Pancreas (tissue), 10 donors: ENCODE measurements at regions not wholly inside any gene's neighbourhood (a gene's known extent, or its start where the extent isn't known, plus 50 kb on each side); places are given as distances from the start of the nearest gene placed in this dataset.
A peak's percentile ranks its signal among the peaks of the same experiment; 100 is the strongest.

Experiments used
- ATAC-seq, 4 donors: fragments of 200-7000 bp; cut with Tn5 transposase; one replicate each; pipeline versions ENCODE4 v1.8.0 to v1.9.1; 2020; ENCODE audit warnings: mild to moderate bottlenecking in 4 of 4, moderate library complexity in 4 of 4
- DNase-seq, 6 donors: peaks; one replicate each; pipeline ENCODE4 v3.0.0-alpha.2; 2020
- FAIRE-seq: peaks from 2 replicates; lab custom pipeline; 2012; peaks lifted over from hg19 to GRCh38; lab: Jason Lieb, UNC
- H3K27ac ChIP-seq, 4 donors: fragments of 200-600 bp; sonication (generic); 1 replicate in 3 of 4; 2 replicates in 1 of 4; pipeline versions ENCODE4 v1.5.0 to v1.8.0; 2020
- H3K27me3 ChIP-seq, 4 donors: fragments of 200-600 bp; one replicate each; pipeline ENCODE4 v1.8.0; 2021
- H3K36me3 ChIP-seq, 3 donors: fragments of 200-600 bp; sonication (generic) in 1 of 3; one replicate each; pipeline versions ENCODE4 v1.5.0 to v1.8.0; 2020 to 2021
- H3K4me1 ChIP-seq, 3 donors: fragments of 200-600 bp; one replicate each; pipeline ENCODE4 v1.8.0; 2021
- H3K4me3 ChIP-seq, 4 donors: fragments of 200-600 bp; sonication (generic) in 2 of 4; one replicate each; pipeline versions ENCODE4 v1.5.0 to v1.8.0; 2020 to 2021
- H3K9me3 ChIP-seq, 4 donors: fragments of 200-600 bp; one replicate each; pipeline ENCODE4 v1.8.0; 2021
- WGBS, 2 donors: extraction: QIAGEN DNeasy Blood & Tissue Kit; methylation state at CpG; one replicate each; pipeline ENCODE4 v1.1.7; 2013; 5-methylcytosine and 5-hydroxymethylcytosine counted together
- intact Hi-C, 3 donors: fragments of 100-400 bp; cut with DNase I; formaldehyde crosslinking; loops; one replicate each; pipeline versions ENCODE4 v1.11.1 to v1.14.2; 2022
- TF ChIP-seq, protein P1 (sequence below), 4 donors: fragments of 200-600 bp; sonication (generic) in 3 of 4; IDR thresholded peaks; one replicate each; pipeline versions ENCODE4 v1.5.0 to v1.8.0; 2021; ENCODE audit warnings: antibody characterized with exemption in 4 of 4
- donor health status: healthy with polysubstance abuse.
- donor health status: DM: no; HTN: no; CAD: no; lungs with moderate emphysema.
- donor health status: DM: no; HTN: no; CAD: no.
- donor health status: control.
- donor health status: control.
- donor health status: Bipolar disorder and iron deficiency.
- donor health status: DM: yes; HTN: yes; CAD: no.
- donor health status: DM: no; HTN: no; CAD: no.
- donor health status: DM: no; HTN: no; CAD: no.
- donor health status: DM: yes; HTN: yes; CAD: no.

DNA sequence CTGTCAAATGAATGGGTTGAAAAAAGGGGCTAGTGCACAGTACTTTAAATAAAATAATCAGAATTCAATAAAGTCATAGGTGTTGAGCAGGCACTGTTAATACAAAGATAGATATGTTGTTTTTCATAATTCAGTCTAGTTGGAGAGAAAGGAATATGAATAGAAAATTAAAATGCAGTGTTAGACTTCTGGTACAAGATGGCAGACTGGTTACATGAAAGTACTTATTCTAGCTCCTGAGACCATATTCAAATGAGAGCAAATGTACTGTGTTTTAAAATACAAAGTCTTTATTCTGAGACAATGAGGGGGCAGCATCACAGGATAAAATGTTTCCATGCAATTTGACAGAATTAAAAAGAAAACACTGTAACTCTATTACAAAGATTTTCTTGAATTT, 542.1 kb downstream of the COL11A1 start:
- Histone ChIP-seq H3K4me3 (no peak overlapping the region), H3K36me3 (no peaks in the 10 kb centered on the region), H3K4me1 (no peaks in the 10 kb centered on the region), H3K9me3 (no peaks in the 10 kb centered on the region), H3K27ac (no peak overlapping the region), H3K27me3 (no peaks in the 10 kb centered on the region)
- TF ChIP-seq, protein P1, sequence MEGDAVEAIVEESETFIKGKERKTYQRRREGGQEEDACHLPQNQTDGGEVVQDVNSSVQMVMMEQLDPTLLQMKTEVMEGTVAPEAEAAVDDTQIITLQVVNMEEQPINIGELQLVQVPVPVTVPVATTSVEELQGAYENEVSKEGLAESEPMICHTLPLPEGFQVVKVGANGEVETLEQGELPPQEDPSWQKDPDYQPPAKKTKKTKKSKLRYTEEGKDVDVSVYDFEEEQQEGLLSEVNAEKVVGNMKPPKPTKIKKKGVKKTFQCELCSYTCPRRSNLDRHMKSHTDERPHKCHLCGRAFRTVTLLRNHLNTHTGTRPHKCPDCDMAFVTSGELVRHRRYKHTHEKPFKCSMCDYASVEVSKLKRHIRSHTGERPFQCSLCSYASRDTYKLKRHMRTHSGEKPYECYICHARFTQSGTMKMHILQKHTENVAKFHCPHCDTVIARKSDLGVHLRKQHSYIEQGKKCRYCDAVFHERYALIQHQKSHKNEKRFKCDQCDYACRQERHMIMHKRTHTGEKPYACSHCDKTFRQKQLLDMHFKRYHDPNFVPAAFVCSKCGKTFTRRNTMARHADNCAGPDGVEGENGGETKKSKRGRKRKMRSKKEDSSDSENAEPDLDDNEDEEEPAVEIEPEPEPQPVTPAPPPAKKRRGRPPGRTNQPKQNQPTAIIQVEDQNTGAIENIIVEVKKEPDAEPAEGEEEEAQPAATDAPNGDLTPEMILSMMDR (IDR thresholded peaks at IDR 0.05): no peak
- intact Hi-C loops: no loop called here
- ATAC-seq: no peak
- DNase-seq: no peak
- FAIRE-seq: no peak

DNA sequence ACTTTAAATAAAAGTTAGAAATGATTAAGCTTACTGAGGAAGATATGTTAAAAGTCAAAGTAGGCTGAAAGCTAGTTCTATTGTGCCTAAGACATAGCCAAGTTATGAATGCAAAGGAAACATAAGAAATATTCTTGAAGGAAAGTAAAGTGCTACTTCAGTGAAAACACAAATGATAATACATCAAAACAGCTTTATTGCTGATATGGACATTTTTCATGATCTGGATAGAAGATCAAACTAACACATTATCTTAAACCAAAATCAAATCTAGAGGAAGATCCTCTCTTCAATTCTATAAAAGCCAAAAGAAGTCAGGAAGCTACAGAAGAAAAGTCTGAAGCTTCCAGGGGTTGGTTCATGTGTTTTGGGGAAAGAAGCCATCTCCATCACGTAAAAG, 545.9 kb downstream of the COL11A1 start:
- no peaks in the 10 kb centered on the region for H3K4me1 ChIP-seq
- intact Hi-C loops: no loop called here
- no peak for ATAC-seq

DNA sequence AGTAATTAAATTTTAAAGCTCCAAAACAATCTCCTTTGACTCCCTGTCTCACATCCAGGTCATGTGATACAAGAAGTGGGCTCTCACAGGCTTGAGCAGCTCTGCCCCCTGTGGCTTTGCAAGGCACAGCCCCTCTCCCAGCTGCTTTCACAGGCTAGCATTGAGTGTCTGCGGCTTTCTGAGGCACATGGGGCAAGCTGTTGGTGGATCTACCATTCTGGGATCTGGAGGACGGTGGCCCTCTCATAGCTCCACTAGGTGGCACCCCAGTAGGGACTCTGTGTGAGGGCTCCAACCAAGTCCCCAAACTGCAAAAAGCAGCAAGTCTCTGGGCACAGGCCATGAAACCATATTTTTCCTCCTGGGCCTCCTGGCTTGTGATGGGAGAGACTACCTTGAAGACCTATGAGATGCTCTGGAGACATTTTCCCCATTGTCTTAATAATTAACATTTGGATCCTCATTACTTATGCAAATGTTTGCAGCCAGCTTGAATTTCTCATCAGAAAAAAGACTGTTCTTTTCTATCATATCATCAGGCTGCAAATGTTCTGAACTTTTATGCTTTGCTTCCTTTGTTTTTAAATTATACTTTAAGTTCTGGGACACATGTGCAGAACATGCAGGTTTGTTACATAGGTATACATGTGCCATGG, 554.1 kb upstream of the OLFM3 start:
- no peaks in the 10 kb centered on the region for H3K27me3 ChIP-seq
- intact Hi-C loops: no loop called here
- ATAC-seq (no peak), DNase-seq (peak in 1 of 6 donors; percentile 11), FAIRE-seq (no peak)
- TF ChIP-seq, protein P1 (IDR thresholded peaks at IDR 0.05): no peak
- WGBS, 2 donors: 61 to 80% methylated on average over 2 of the region's 2 CpGs
- no peak overlapping the region for H3K27ac ChIP-seq
- no peaks in the 10 kb centered on the region for H3K36me3 ChIP-seq
- no peak overlapping the region for H3K4me3 ChIP-seq
- H3K9me3 ChIP-seq: no peaks in the 10 kb centered on the region
- no peaks in the 10 kb centered on the region for H3K4me1 ChIP-seq

More for the DNA sequence above, 545.9 kb downstream of the COL11A1 start:
- Histone ChIP-seq H3K9me3 (no peaks in the 10 kb centered on the region), H3K27me3 (no peaks in the 10 kb centered on the region), H3K36me3 (no peaks in the 10 kb centered on the region), H3K4me3 (no peak overlapping the region), H3K27ac (no peak overlapping the region)
- TF ChIP-seq, protein P1 (IDR thresholded peaks at IDR 0.05): no peak
- WGBS, 2 donors: 51 to 57% methylated on average over 1 of the region's 1 CpG
- no peak for DNase-seq
- FAIRE-seq: no peak

DNA sequence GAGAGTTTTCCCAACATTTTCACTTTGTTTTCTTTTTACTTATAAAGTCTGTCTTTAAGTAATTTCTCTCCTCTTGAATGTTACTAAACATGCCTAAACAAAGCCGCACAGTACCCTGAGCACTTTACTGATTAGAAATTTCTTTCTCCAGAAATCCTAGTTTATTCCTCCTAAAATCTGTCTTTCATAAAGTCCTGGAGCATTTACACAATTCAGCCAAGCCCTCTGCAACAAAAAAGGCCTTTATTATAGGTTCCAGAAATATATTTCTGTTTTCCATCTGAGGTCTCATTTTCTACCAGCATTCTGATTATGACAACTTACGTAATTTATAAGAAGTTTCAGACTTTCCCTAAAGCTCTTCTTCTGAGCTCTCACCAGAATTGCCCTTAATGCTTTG, 549.5 kb upstream of the OLFM3 start:
- ATAC-seq (no peak), DNase-seq (no peak)
- no peaks in the 10 kb centered on the region for H3K4me1 ChIP-seq

More for the DNA sequence above, 549.5 kb upstream of the OLFM3 start:
- Histone ChIP-seq H3K9me3 (no peaks in the 10 kb centered on the region), H3K36me3 (no peaks in the 10 kb centered on the region), H3K27ac (no peak overlapping the region), H3K27me3 (no peaks in the 10 kb centered on the region), H3K4me3 (no peak overlapping the region)
- 73 to 79% methylated on average over 2 of the region's 2 CpGs for WGBS, 2 donors
- intact Hi-C loops: no loop called here
- no peak for FAIRE-seq
- TF ChIP-seq, protein P1 (IDR thresholded peaks at IDR 0.05): no peak
